B cell (primary cell): ENCODE measurements at regions not wholly inside any gene's neighbourhood (a gene's known extent, or its start where the extent isn't known, plus 50 kb on each side); places are given as distances from the start of the nearest gene placed in this dataset.
A peak's percentile ranks its signal among the peaks of the same experiment; 100 is the strongest.

Source experiments
- ATAC-seq: fragments of 200-7000 bp; cut with Tn5 transposase; one replicate; pipeline ENCODE4 v1.10.0; 2021; ENCODE audit warnings: low read depth, mild to moderate bottlenecking, moderate number of reproducible peaks, moderate library complexity
- CTCF ChIA-PET: fragments of 350-600 bp; sonication (Branson Sonifier 250); formaldehyde crosslinking; loops from one replicate; lab custom pipeline; 2021; ENCODE audit warnings: antibody characterized with exemption, inconsistent platforms; lab: Charles Lee
- POLR2A ChIA-PET: fragments of 350-600 bp; sonication (Branson Sonifier 250); formaldehyde crosslinking; loops from one replicate; lab custom pipeline; 2021; ENCODE audit warnings: antibody characterized with exemption; lab: Charles Lee
- DNase-seq: peaks from one replicate; pipeline ENCODE4 v3.0.0; 2013
- H2AFZ ChIP-seq: 2 replicates; pipeline ENCODE4 v1.6.1; 2012; ENCODE audit warnings: mild to moderate bottlenecking, low read depth, low read length; ENCODE audit not compliant: insufficient read depth, poor library complexity, severe bottlenecking
- H3K27ac ChIP-seq, 2 donors: 1 replicate in 1 of 2; 2 replicates in 1 of 2; pipeline ENCODE4 v1.5.1; 2012 to 2013; ENCODE audit warnings: low read length in 2 of 2, mild to moderate bottlenecking in 2 of 2, moderate library complexity in 1 of 2
- H3K27me3 ChIP-seq, 4 experiments: fragments of 200-600 bp in 1 of 4; sonication (generic) in 1 of 4; replicated peaks in 1 of 4; 1 replicate in 2 of 4; 2 replicates in 2 of 4; pipeline versions ENCODE4 v1.6.1 to v1.7.0; 2013 to 2016; ENCODE audit warnings: low read length in 3 of 4, mild to moderate bottlenecking in 2 of 4, mixed read lengths in 1 of 4, moderate library complexity in 1 of 4; ENCODE audit not compliant: insufficient read depth in 4 of 4, control insufficient read depth in 3 of 4; ENCODE audit errors: control extremely low read depth in 1 of 4
- H3K36me3 ChIP-seq, 2 experiments: replicated peaks in 1 of 2; 1 replicate in 1 of 2; 2 replicates in 1 of 2; pipeline versions ENCODE4 v1.6.1 to v1.7.1; 2013; ENCODE audit warnings: low read length in 1 of 2; ENCODE audit not compliant: insufficient read depth in 2 of 2, control insufficient read depth in 1 of 2; ENCODE audit errors: control extremely low read depth in 1 of 2, extremely low read depth in 1 of 2
- H3K4me1 ChIP-seq, 2 donors: fragments of 200-600 bp in 1 of 2; sonication (generic) in 1 of 2; 1 replicate in 1 of 2; 2 replicates in 1 of 2; pipeline versions ENCODE4 v1.5.1 to v1.6.1; 2013 to 2017; ENCODE audit warnings: low read length in 2 of 2; ENCODE audit not compliant: control insufficient read depth in 2 of 2, insufficient read depth in 2 of 2
- H3K4me2 ChIP-seq: replicated peaks from 2 replicates; pipeline ENCODE3; 2012; ENCODE audit warnings: mild to moderate bottlenecking, low read depth, low read length; ENCODE audit not compliant: poor library complexity, severe bottlenecking
- H3K4me3 ChIP-seq, 5 experiments: fragments of 200-600 bp in 1 of 5; sonication (generic) in 1 of 5; 1 replicate in 3 of 5; 2 replicates in 2 of 5; pipeline versions ENCODE4 v1.5.1 to v1.7.0; 2011 to 2016; ENCODE audit warnings: low read length in 4 of 5, mild to moderate bottlenecking in 4 of 5, low read depth in 2 of 5, control low read depth in 1 of 5, moderate library complexity in 1 of 5; ENCODE audit not compliant: insufficient read depth in 1 of 5; ENCODE audit errors: control extremely low read depth in 1 of 5, extremely low read depth in 1 of 5
- H3K79me2 ChIP-seq: fragments of 200-600 bp; sonication (generic); one replicate; pipeline ENCODE4 v1.6.0; 2016; ENCODE audit warnings: low read length; ENCODE audit not compliant: control insufficient read depth, insufficient read depth
- H3K9ac ChIP-seq: fragments of 200-600 bp; sonication (generic); 2 replicates; pipeline ENCODE4 v1.6.1; 2017; ENCODE audit warnings: mild to moderate bottlenecking, low read length, moderate library complexity
- H3K9me3 ChIP-seq, 3 donors: one replicate each; pipeline versions ENCODE4 v1.6.1 to v1.7.1; 2013; ENCODE audit warnings: low read length in 2 of 3; ENCODE audit not compliant: control insufficient read depth in 2 of 3, insufficient read depth in 1 of 3; ENCODE audit errors: control extremely low read depth in 1 of 3
- H4K20me1 ChIP-seq: 2 replicates; pipeline ENCODE4 v1.6.0; 2012; ENCODE audit warnings: mild to moderate bottlenecking, low read length; ENCODE audit not compliant: insufficient read depth, control insufficient read depth, poor library complexity, severe bottlenecking
- H3K27ac Mint-ChIP-seq: one replicate; pipeline ENCODE4 v1.8.0; 2021; ENCODE audit warnings: mixed read lengths
- H3K27me3 Mint-ChIP-seq: one replicate; pipeline ENCODE4 v1.8.0; 2021; ENCODE audit warnings: mixed read lengths
- H3K4me1 Mint-ChIP-seq: one replicate; pipeline ENCODE4 v1.8.0; 2021; ENCODE audit warnings: mixed read lengths
- H3K4me3 Mint-ChIP-seq: one replicate; pipeline ENCODE4 v1.8.0; 2021; ENCODE audit warnings: mixed read lengths
- H3K9me3 Mint-ChIP-seq: one replicate; pipeline ENCODE4 v1.8.0; 2022; ENCODE audit warnings: mixed read lengths; ENCODE audit not compliant: insufficient read depth
- CTCF ChIP-seq: fragments of 200-600 bp; IDR thresholded peaks from one replicate; pipeline ENCODE4 v1.8.0; 2022; ENCODE audit warnings: antibody characterized with exemption, mild to moderate bottlenecking
- EZH2 ChIP-seq: IDR thresholded peaks from 2 replicates; pipeline ENCODE4 v1.6.1; 2012; ENCODE audit warnings: borderline replicate concordance, low read depth, mild to moderate bottlenecking, moderate library complexity, low read length; ENCODE audit not compliant: insufficient read depth, poor library complexity, severe bottlenecking
- WGBS: methylation state at CpG from one replicate; pipeline ENCODE4 v1.1.5; 2013; ENCODE audit warnings: missing lambda C conversion rate; ENCODE audit not compliant: insufficient coverage; 5-methylcytosine and 5-hydroxymethylcytosine counted together
- intact Hi-C: fragments of 100-400 bp; cut with micrococcal nuclease; formaldehyde crosslinking; loops from one replicate; pipeline ENCODE4 v1.10.0; 2022

- Mint-ChIP-seq H3K27ac (peak overlapping the region; percentile 93), H3K4me3 (peak overlapping the region; percentile 60), H3K27me3 (no peaks in the 10 kb centered on the region), H3K4me1 (peaks cover 67% of the 10 kb centered on the region), H3K9me3 (no peaks in the 10 kb centered on the region)
- Histone ChIP-seq H3K4me2 (peak overlapping the region; percentile 29), H3K79me2 (peaks cover 2% of the 10 kb centered on the region), H3K36me3 (no peaks in the 10 kb centered on the region), H3K4me1 (peaks cover 48 to 50% of the 10 kb centered on the region in 2 donors), H3K27ac (peak overlapping the region; percentile 70 to 77), H2AFZ (peak overlapping the region; percentile 9), H3K27me3 (no peaks in the 10 kb centered on the region), H4K20me1 (no peaks in the 10 kb centered on the region), H3K4me3 (no peak overlapping the region), H3K9ac (no peak overlapping the region), H3K9me3 (peaks cover 0 to 3% (median 0%) of the 10 kb centered on the region in 3 donors)
- intact Hi-C loops: loop anchor here (5.0 kb wide), 1 partner anchor 234 kb away; no protein-coding TSS in a partner anchor
- peak; percentile 18 for ATAC-seq
- 72% methylated on average over 2 of the region's 7 CpGs for WGBS
- ChIA-PET POLR2A (no interaction called here), CTCF (no interaction called here)
- TF ChIP-seq CTCF: no peak
- TF ChIP-seq EZH2: no peak
- DNase-seq: peak; percentile 57
These were observed 105.6 kb upstream of the TGFBR2 start for GRCh38 chr3:30500666-30501399.

- no peak for ATAC-seq
- Histone ChIP-seq H3K9ac (no peak overlapping the region), H3K9me3 (peaks cover 0 to 3% (median 0%) of the 10 kb centered on the region in 3 donors), H3K4me1 (peaks cover 42 to 43% of the 10 kb centered on the region in 2 donors), H2AFZ (no peak overlapping the region), H3K4me2 (peak overlapping the region; percentile 15), H4K20me1 (no peaks in the 10 kb centered on the region), H3K79me2 (peaks cover 2% of the 10 kb centered on the region), H3K36me3 (no peaks in the 10 kb centered on the region), H3K27ac (peak overlapping the region; percentile 70 to 77), H3K27me3 (no peaks in the 10 kb centered on the region), H3K4me3 (no peak overlapping the region)
- DNase-seq: peak; percentile 47
- Mint-ChIP-seq H3K4me1 (peaks cover 64% of the 10 kb centered on the region), H3K27ac (peak overlapping the region; percentile 93), H3K9me3 (no peaks in the 10 kb centered on the region), H3K27me3 (no peaks in the 10 kb centered on the region), H3K4me3 (peak overlapping the region; percentile 57)
- intact Hi-C loops: loop anchor here (5.0 kb wide), 1 partner anchor 234 kb away; no protein-coding TSS in a partner anchor
- no peak for TF ChIP-seq CTCF
- no peak for TF ChIP-seq EZH2
- CTCF ChIA-PET: no interaction called here
- POLR2A ChIA-PET: no interaction called here
These were observed 104.9 kb upstream of the TGFBR2 start for GRCh38 chr3:30501526-30501925.
